ENCODE measurements at regions not wholly inside any gene's neighbourhood (a gene's known extent, or its start where the extent isn't known, plus 50 kb on each side); places are given as distances from the start of the nearest gene placed in this dataset.

DNA sequence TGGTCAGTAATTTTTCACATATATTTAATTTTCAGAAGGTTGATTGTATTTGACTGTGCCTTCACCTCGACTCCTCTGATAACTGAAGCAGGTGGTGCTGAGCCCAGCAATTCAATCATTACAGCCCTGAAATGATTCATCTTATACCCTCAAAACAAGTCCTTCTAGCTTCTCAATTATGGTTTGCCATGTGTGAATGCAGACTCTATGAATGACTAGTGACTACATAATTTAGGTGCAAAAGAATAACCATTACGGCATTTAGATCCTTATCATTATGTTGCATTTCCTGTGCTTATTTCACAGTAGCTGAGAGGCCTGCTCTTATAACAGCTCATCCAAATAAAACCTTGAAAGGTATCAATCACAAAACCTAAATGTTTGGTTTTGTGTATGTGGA lies 54.0 kb upstream of the COL11A1 start:
- no peak for DNase-seq (ENCODE audit: low spot score)

DNA sequence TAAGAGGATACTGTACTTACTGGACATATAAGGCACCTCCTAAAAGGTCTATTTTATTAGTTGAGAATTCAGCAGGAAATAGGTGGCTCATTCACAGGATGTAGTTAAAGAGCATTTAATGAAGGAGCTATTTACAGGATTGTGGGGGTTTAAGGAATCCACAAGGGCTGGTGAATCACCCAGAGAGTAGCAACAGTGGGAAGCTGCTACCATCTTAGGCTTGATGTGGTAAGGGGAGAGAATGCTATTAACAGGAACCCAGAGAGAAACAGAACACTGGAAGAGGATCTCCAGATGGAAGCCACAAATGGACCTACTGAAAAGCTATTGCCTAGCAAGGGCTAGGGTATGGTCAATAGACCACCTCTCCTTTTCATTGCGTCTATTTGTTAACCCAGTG lies 52.0 kb upstream of the COL11A1 start:
- peak; percentile 39 for DNase-seq (ENCODE audit: low spot score)

All from H4 (cell line).